Duodenal mucosa (tissue), 2 donors: ENCODE measurements at regions not wholly inside any gene's neighbourhood (a gene's known extent, or its start where the extent isn't known, plus 50 kb on each side); places are given as distances from the start of the nearest gene placed in this dataset.
"Not testable (repeated sequence)": the region's sequence is repeated elsewhere in the genome, so short reads cannot be mapped to it uniquely, and the experiment has no call there.

ENCODE experiments used
- H3K27ac ChIP-seq: one replicate; pipeline ENCODE4 v1.7.0; 2013; ENCODE audit warnings: low read depth, low read length
- H3K27me3 ChIP-seq, 2 donors: one replicate each; pipeline ENCODE4 v1.7.0; 2013; ENCODE audit warnings: low read length in 2 of 2, control low read depth in 1 of 2; ENCODE audit not compliant: insufficient read depth in 2 of 2, control insufficient read depth in 1 of 2
- H3K36me3 ChIP-seq, 2 donors: one replicate each; pipeline ENCODE4 v1.7.0; 2013; ENCODE audit warnings: low read length in 2 of 2, control low read depth in 1 of 2; ENCODE audit not compliant: insufficient read depth in 2 of 2, control insufficient read depth in 1 of 2
- H3K4me1 ChIP-seq, 2 donors: one replicate each; pipeline ENCODE4 v1.7.0; 2013; ENCODE audit warnings: low read length in 2 of 2, control low read depth in 1 of 2; ENCODE audit not compliant: insufficient read depth in 2 of 2, control insufficient read depth in 1 of 2
- H3K4me3 ChIP-seq, 2 donors: one replicate each; pipeline ENCODE4 v1.7.0; 2013; ENCODE audit warnings: low read length in 2 of 2, low read depth in 1 of 2
- H3K9ac ChIP-seq, 2 donors: one replicate each; pipeline ENCODE4 v1.7.0; 2013; ENCODE audit warnings: low read length in 2 of 2, low read depth in 1 of 2
- H3K9me3 ChIP-seq, 2 donors: one replicate each; pipeline ENCODE4 v1.7.0; 2013; ENCODE audit warnings: low read length in 2 of 2, control low read depth in 1 of 2; ENCODE audit not compliant: control insufficient read depth in 1 of 2

DNA sequence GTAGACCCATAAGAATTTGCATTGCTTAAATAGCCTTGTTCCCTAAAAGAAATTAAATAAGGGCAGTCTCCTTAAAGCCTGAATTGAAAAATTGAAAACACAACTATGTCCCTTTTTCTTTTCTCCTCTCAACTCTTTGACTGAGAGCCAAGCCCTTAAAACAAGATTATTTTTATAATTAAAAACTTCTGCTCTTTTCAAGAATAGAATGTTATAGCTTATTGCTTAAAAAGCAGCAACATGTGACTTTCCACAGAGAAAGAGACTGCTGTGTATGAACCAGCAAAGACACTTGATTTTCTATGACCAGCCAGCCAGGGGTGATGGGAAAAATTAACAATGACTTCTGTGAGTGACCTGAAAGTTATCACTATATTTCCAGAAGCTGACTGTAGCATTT is 295.2 kb upstream of the CELF2 start:
- no peaks in the 10 kb centered on the region for H3K9me3 ChIP-seq
- H3K4me3 ChIP-seq, result no peak overlapping the region
- no peaks in the 10 kb centered on the region for H3K36me3 ChIP-seq
- H3K27me3 ChIP-seq, result no peaks in the 10 kb centered on the region
- no peak overlapping the region for H3K9ac ChIP-seq
- H3K4me1 ChIP-seq, result no peaks in the 10 kb centered on the region
- no peak overlapping the region for H3K27ac ChIP-seq

DNA sequence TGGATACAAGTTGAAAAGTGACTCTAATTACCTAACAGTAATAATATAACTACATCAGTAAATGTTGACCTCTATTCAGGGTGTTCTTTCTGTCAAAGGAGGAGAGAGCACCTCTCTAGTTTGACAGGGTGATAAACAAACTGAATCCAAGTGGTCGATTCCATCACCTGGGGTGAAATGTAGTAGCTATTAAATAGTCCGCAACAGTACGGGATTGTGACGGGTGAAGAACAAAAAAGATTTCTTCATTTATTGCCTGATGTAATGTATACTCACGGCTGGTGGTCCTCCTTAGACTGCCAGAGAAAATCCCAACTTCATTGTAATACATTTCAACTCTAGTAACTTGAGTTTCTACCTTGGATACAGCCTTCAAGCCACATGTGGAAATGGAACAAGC is 292.5 kb upstream of the CELF2 start:
- Histone ChIP-seq H3K4me1 (no peaks in the 10 kb centered on the region), H3K36me3 (no peaks in the 10 kb centered on the region), H3K4me3 (no peak overlapping the region), H3K27ac (no peak overlapping the region), H3K9me3 (no peaks in the 10 kb centered on the region), H3K9ac (no peak overlapping the region), H3K27me3 (no peaks in the 10 kb centered on the region)

DNA sequence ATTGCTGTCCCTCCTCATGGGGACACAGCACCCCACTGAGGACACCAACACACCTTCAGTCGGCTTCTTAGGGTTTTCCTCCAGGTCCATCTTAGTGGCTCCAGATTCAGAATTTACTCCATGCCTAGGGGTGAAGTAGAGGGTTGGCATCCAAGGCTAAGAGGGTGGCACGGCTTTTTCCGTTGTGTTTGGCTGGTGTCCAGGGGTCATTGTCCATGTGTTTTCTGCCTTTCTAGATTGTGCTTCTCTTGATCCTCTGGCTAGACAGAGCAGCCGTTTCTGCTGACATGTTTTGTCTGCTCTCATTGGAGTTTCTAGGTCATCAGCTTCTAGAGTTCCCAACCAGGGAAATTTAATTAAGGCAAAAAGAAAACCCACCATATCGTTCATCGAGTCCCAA is 291.6 kb upstream of the CELF2 start:
- no peaks in the 10 kb centered on the region for H3K9me3 ChIP-seq
- H3K27me3 ChIP-seq, result no peaks in the 10 kb centered on the region
- H3K9ac ChIP-seq, result no peak overlapping the region
- H3K27ac ChIP-seq, result no peak overlapping the region
- no peaks in the 10 kb centered on the region for H3K4me1 ChIP-seq
- H3K4me3 ChIP-seq, result no peak overlapping the region
- H3K36me3 ChIP-seq, result no peaks in the 10 kb centered on the region

DNA sequence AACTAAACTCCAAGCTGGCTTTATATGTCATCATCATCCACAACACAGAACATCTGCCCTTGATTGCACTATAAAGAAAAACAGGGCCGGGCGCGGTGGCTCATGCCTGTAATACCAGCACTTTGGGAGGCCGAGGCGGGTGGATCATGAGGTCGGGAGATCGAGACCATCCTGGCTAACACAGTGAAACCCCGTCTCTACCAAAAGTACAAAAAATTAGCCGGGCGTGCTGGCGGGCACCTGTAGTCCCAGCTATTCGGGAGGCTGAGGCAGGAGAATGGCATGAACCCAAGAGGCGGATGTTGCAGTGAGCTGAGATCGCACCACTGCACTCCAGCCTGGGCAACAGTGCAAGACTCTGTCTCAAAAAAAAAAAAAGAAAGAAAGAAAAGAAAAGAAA is 290.3 kb upstream of the CELF2 start:
- H3K27me3 ChIP-seq, H3K9ac ChIP-seq, H3K4me3 ChIP-seq, H3K36me3 ChIP-seq, H3K9me3 ChIP-seq, H3K27ac ChIP-seq, H3K4me1 ChIP-seq: not testable (repeated sequence)

DNA sequence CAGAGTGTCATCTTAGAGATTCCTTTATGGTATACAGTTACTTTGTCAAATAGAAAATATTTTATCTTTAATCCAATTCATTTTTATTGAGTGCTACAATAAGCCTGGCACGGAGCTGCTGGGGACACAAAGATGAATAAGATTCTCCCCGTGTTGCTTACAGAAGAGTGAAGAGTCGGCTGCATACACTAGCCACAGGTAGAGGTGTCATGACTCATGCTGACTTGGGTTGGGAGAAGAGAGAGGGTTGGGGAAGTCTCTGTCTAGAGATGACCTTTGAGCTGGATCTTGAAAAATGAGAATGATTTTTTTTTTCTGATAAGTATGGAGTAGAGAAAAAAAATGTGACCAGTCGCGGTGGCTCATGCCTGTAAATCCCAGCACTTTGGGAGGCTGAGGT is 289.9 kb upstream of the CELF2 start:
- no peak overlapping the region for H3K4me3 ChIP-seq
- no peak overlapping the region for H3K9ac ChIP-seq
- H3K36me3 ChIP-seq, result no peaks in the 10 kb centered on the region
- no peaks in the 10 kb centered on the region for H3K4me1 ChIP-seq
- no peak overlapping the region for H3K27ac ChIP-seq
- H3K27me3 ChIP-seq, result no peaks in the 10 kb centered on the region
- H3K9me3 ChIP-seq, result no peaks in the 10 kb centered on the region

DNA sequence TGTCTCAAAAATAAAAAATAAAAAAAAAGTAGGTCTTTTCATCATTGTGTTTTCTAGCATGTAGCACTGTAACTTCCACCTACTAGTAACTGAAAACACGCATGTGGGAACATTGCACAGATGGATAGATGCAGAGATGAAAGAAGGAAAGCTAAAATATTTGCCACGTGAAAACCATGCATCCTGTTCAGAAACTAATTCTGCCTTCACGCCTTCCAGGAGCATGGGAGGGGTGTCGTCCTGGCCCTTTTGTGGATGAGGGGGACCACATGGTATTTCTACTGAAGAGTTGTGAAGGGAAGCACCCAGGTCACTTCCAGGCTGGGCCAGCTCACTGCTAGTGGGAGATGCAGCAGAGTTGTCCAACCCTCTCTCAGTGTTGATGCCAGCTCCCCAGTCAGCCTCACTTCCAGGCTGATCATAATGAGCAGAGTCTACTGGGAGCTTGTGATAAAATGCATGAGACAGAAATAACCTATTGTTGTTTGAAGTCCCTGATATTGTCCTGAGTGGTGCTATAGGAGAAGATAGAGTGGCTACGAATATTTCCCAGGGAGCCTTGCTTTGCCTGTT is 287.1 kb upstream of the CELF2 start:
- H3K9ac ChIP-seq, result no peak overlapping the region
- no peaks in the 10 kb centered on the region for H3K36me3 ChIP-seq
- no peak overlapping the region for H3K27ac ChIP-seq
- H3K4me1 ChIP-seq, result no peaks in the 10 kb centered on the region
- no peak overlapping the region for H3K4me3 ChIP-seq
- H3K27me3 ChIP-seq, result no peaks in the 10 kb centered on the region
- no peaks in the 10 kb centered on the region for H3K9me3 ChIP-seq

DNA sequence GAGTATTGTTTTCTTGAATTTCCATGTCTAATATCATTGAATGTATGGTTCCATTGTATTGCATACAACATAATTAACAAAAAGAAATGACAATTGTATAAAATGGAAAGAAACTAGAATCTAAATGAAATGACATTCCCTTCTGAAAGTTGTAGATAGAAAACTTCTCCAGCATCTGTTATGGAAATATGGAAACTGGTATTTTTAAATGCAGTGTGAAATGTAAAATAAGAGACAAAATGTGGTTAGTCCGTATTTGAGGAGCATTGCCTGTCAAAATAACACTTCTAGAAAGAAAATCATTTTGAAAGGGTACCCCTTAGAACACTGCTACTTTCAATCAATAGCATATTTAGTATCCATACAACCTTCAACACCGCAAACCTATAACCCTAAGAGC is 286.3 kb upstream of the CELF2 start:
- Histone ChIP-seq H3K27me3 (no peaks in the 10 kb centered on the region), H3K9ac (no peak overlapping the region), H3K4me3 (no peak overlapping the region), H3K4me1 (no peaks in the 10 kb centered on the region), H3K27ac (no peak overlapping the region), H3K36me3 (no peaks in the 10 kb centered on the region), H3K9me3 (no peaks in the 10 kb centered on the region)

DNA sequence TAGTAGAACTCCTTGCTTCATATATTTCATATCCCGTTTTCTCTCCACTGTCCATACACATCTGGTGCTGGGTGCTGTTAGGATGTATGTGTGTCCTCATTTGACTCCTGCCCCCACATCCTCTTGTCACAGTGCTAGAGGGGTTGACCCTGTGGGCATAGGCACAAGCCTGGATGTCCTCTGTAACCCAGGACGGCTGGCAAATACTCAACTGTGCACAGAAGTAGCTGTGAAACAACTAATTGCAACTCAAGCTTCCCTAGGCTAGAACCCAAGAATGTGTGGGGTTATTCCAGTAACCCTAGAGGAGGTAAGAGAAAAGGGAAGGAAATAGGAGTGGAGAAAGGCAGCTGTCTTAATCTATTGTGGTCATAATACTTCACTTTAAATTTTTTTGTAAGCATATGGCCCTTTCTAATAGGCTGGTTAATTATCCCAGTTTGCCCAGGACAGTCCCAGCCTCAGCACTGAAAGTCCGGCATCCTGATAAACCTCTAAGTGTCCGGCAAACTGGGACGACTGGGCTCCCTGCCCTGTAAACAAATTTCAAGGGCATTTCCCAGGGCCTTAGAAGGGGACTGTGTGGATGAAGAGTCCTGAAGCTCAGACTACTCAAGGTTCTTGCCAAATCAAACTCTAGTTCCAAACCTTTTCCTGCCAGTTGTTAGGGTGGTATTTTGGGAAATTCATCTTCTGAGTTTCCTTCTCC is 283.2 kb upstream of the CELF2 start:
- no peaks in the 10 kb centered on the region for H3K4me1 ChIP-seq
- H3K36me3 ChIP-seq, result no peaks in the 10 kb centered on the region
- H3K4me3 ChIP-seq, result no peak overlapping the region
- no peaks in the 10 kb centered on the region for H3K27me3 ChIP-seq
- H3K9me3 ChIP-seq, result no peaks in the 10 kb centered on the region
- no peak overlapping the region for H3K27ac ChIP-seq
- H3K9ac ChIP-seq, result no peak overlapping the region

DNA sequence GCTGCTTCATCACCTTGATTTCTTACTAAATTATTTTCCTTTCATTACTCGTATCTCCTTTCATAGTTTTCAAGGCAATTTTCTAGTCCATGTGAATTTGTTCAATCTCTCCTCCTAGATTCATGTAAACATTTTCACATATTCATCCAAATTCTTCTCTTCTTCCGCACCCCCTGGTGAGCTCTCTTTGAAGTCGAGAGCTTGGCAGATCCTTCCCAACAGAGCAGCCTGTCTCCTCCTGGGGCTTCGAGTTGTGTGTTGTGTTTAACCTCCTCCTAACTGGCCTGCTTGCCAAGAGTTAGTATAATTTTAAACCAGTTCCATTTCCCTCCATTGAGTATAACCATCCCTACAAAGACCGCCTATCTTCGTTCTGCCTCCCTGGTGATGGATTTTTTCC is 272.4 kb upstream of the CELF2 start:
- Histone ChIP-seq H3K9ac (no peak overlapping the region), H3K36me3 (no peaks in the 10 kb centered on the region), H3K27ac (no peak overlapping the region), H3K4me1 (no peaks in the 10 kb centered on the region), H3K4me3 (no peak overlapping the region), H3K27me3 (no peaks in the 10 kb centered on the region), H3K9me3 (no peaks in the 10 kb centered on the region)

DNA sequence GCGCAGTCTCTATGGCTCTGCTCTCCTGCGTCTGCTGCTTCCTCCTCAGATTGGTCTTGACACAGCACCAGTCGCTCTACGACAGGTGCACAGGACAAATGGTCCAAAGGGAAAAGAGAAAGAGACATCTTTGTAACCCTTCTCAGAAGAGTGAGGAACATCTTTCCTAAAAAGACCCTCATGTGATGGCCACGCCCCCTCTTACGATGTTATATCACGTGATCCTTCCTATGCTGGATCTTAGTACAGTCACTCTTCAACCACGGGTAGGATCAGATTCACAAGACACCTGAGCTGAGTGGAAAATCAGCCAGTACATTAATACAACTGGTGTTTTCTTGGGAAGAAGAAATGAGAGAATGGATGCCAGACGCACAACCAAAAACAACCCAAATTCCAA is 262.2 kb upstream of the CELF2 start:
- H3K27ac ChIP-seq, result no peak overlapping the region
- no peaks in the 10 kb centered on the region for H3K9me3 ChIP-seq
- no peaks in the 10 kb centered on the region for H3K27me3 ChIP-seq
- no peak overlapping the region for H3K9ac ChIP-seq
- H3K36me3 ChIP-seq, result no peaks in the 10 kb centered on the region
- no peak overlapping the region for H3K4me3 ChIP-seq
- no peaks in the 10 kb centered on the region for H3K4me1 ChIP-seq
